ENCODE measurements at regions not wholly inside any gene's neighbourhood (a gene's known extent, or its start where the extent isn't known, plus 50 kb on each side); places are given as distances from the start of the nearest gene placed in this dataset.

DNA sequence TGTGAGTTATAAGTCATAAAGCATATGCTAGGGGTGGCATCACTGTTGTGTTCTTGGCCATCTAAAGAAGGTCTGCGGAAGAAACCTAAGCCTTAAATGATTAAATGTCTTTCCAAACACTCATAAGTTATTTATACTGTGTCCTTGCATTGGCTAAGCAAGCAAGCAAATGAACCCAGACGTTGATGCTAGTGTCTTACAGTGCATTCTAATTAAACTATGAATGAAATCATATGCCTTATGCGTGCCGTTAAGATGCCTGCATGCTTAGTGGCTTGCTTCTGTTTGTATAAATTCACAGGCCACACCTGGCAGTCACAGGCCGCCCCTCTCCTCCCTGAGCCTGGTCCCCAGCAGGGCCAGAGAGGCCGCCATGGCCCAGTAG lies 49.9 kb downstream of the RIN2 start:
- H3K9me3 Mint-ChIP-seq, result no peaks in the 10 kb centered on the region
- no peak for ATAC-seq
- DNase-seq, result no peak
- H3K36me3 Mint-ChIP-seq (ENCODE audit: insufficient read depth), result no peaks in the 10 kb centered on the region
- H3K27me3 Mint-ChIP-seq (ENCODE audit: low read depth), result peaks cover 18% of the 10 kb centered on the region
- H3K4me1 Mint-ChIP-seq (ENCODE audit: low read depth), result no peaks in the 10 kb centered on the region
- no peak overlapping the region for H3K4me3 Mint-ChIP-seq

DNA sequence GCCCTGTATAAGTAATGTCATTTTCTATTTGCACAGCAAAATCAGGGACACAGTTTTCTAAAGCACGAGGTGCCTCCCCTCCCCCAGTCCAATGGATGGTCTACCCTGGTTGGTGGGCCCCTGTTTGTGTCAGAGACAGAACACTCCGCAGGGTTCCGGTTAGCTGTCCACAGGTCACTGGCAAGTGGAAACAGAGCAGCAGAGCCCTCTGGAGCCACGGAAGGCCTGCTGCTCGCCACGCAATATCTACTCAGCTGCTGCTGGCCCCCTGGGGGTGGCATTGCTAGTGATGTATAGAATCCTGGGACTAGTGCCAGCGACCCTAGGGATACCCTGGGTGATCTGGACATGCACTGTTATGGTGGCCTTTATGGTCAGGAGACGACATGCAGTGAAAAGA lies 50.4 kb downstream of the RIN2 start:
- no peak for ATAC-seq
- H3K27me3 Mint-ChIP-seq (ENCODE audit: low read depth), result peaks cover 20% of the 10 kb centered on the region
- no peak overlapping the region for H3K4me3 Mint-ChIP-seq
- no peaks in the 10 kb centered on the region for H3K4me1 Mint-ChIP-seq (ENCODE audit: low read depth)
- H3K36me3 Mint-ChIP-seq (ENCODE audit: insufficient read depth), result no peaks in the 10 kb centered on the region
- DNase-seq, result no peak
- H3K9me3 Mint-ChIP-seq, result no peaks in the 10 kb centered on the region

DNA sequence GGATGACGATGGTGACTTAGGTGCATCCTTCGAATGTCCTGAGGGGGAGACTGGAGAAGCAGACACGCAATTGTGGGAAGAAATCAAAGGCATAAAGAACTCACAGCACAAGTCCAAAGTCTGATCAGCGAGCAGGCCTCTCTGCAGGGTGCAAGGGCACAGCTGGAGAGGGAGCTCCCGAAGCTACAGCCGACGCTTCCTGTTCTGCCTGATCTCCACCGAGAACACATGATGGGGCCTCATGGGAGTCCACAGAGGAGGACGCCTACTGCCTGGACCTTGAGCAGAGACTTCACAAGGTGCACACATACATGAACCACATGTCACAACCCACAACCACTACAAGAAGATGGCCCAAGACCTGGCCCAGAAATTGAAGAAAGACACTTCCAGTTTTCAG lies 51.4 kb downstream of the RIN2 start:
- no peak overlapping the region for H3K4me3 Mint-ChIP-seq
- H3K9me3 Mint-ChIP-seq, result no peaks in the 10 kb centered on the region
- DNase-seq, result no peak
- H3K36me3 Mint-ChIP-seq (ENCODE audit: insufficient read depth), result no peaks in the 10 kb centered on the region
- H3K4me1 Mint-ChIP-seq (ENCODE audit: low read depth), result no peaks in the 10 kb centered on the region
- peaks cover 20% of the 10 kb centered on the region for H3K27me3 Mint-ChIP-seq (ENCODE audit: low read depth)
- ATAC-seq, result no peak

DNA sequence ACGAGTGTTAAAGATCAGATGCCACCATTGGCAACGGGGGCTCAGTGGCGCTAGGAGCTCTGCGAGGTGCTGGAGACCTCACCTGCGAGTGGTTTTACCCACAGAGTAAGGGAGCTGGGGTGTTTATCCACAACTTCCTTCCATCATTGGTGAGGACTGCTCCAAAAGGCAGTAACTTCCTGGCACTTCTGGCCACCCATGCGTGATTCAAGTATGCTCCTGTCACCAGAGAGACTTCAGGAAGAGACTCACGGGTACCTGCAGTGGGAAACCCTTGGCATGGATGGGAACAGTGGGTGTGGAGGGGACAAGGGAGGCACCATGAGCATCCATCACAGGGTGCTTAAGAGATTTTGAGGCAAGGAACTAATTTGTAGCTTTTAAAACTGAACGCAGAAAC lies 53.2 kb downstream of the RIN2 start:
- H3K36me3 Mint-ChIP-seq (ENCODE audit: insufficient read depth), result no peaks in the 10 kb centered on the region
- DNase-seq, result no peak
- no peak for ATAC-seq
- no peak overlapping the region for H3K4me3 Mint-ChIP-seq
- H3K9me3 Mint-ChIP-seq, result no peaks in the 10 kb centered on the region
- peaks cover 16% of the 10 kb centered on the region for H3K27me3 Mint-ChIP-seq (ENCODE audit: low read depth)
- peaks cover 5% of the 10 kb centered on the region for H3K4me1 Mint-ChIP-seq (ENCODE audit: low read depth)

DNA sequence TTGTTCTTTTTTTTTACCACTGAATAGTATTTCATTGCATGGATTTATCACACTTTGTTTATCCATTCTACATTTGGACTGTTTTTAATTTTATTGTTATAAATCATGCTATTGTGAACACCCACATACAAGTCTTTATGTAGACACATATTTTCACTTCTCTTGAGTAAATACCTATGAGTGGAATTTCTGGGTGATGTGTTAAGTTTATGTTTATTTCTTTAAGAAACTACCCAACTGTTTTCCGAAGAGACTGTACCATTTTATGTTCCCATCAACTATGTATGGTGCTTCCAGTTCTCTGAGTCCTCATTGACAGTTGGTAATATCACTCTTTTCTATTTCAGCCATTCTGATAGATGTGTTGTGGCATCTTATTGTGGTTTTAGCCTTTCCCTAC lies 54.0 kb downstream of the RIN2 start:
- H3K4me3 Mint-ChIP-seq, result no peak overlapping the region
- no peaks in the 10 kb centered on the region for H3K9me3 Mint-ChIP-seq
- H3K27me3 Mint-ChIP-seq (ENCODE audit: low read depth), result peaks cover 16% of the 10 kb centered on the region
- ATAC-seq (no peak), DNase-seq (no peak)
- peaks cover 5% of the 10 kb centered on the region for H3K4me1 Mint-ChIP-seq (ENCODE audit: low read depth)
- H3K36me3 Mint-ChIP-seq (ENCODE audit: insufficient read depth), result no peaks in the 10 kb centered on the region

DNA sequence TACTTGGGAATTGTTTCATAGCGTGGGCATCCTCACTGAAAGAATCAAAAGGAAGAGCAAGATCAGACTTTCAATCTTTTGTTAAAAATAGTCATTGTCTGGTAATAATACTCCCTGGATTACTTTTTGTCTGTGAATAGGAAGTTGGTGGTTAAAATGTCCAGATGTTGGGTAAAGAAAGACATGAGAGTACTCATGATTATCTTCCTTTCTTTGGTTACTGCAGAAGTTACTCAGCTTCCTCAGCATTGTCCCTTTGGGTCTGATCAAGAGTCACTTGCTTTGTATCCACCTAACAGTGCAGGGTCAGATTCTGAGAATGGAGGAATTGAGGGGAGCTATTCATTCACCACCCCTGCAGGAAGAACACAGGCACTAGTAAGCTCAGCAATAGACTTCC lies 54.6 kb downstream of the RIN2 start:
- H3K36me3 Mint-ChIP-seq (ENCODE audit: insufficient read depth), result no peaks in the 10 kb centered on the region
- H3K4me3 Mint-ChIP-seq, result no peak overlapping the region
- DNase-seq, result no peak
- ATAC-seq, result no peak
- H3K9me3 Mint-ChIP-seq, result no peaks in the 10 kb centered on the region
- peaks cover 16% of the 10 kb centered on the region for H3K27me3 Mint-ChIP-seq (ENCODE audit: low read depth)
- peaks cover 5% of the 10 kb centered on the region for H3K4me1 Mint-ChIP-seq (ENCODE audit: low read depth)

DNA sequence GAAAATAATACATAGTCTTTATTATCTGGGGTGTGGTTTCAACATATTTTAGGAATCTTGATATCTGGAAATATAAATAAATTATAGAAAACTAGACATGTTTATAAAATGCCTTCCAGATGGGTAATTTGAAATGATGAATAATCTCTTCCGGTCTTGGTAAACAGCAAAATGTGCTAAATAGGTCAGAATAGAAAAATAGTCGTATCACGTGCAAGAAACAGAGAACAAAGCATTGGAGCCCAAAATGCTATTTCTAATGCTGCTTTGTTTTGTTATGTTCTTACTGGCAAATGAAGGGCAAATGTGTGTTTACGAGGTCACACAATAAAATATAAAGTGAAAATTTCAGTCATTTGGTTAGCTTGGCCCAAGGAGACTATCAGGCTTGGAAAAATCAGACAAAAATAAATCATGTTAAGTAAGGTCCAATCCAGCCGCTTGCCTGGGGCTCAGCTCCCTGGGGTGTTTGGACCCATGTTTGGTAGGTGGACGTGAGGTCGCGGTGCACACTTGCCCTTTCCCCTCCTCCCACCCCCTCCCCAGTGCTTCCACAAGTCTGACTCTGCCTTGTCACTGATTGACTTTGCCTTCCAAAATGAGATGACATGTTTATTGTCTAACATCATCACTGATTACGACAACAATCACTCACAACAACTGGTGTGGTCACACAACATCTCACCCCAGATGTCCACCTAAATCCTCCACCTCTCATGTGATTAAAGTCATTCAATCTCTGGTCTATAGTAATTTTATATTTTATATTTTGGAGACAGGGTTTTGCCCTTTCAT lies 56.0 kb downstream of the RIN2 start:
- ATAC-seq (no peak), DNase-seq (no peak)
- Mint-ChIP-seq H3K27me3 (ENCODE audit: low read depth) (peaks cover 15% of the 10 kb centered on the region), H3K9me3 (peaks cover 4% of the 10 kb centered on the region), H3K4me3 (no peak overlapping the region), H3K4me1 (ENCODE audit: low read depth) (peaks cover 5% of the 10 kb centered on the region), H3K36me3 (ENCODE audit: insufficient read depth) (no peaks in the 10 kb centered on the region)

DNA sequence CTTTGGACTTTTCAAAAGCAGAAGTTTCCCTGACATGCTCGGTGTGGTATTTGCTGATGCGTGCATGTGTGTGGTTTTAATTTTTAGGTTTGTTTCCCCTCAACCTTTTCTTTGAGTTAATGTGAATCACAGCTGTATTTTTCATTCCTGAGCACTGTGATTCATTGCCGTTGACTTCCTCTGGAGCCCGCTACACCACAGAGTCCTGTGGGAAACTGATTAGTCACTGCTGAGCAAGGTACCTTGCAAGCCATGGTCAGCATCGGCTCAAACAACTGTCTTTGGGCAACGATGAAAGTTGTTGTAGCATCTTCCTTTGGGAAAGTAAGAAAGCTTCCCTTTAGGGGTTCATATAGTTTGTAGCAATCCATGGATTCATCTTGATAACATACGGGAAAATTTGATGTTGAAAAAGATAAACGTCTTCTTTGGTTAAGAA lies 57.5 kb downstream of the RIN2 start:
- ATAC-seq, result no peak
- Mint-ChIP-seq H3K9me3 (peaks cover 6% of the 10 kb centered on the region), H3K36me3 (ENCODE audit: insufficient read depth) (no peaks in the 10 kb centered on the region), H3K4me1 (ENCODE audit: low read depth) (peaks cover 5% of the 10 kb centered on the region), H3K4me3 (no peak overlapping the region), H3K27me3 (ENCODE audit: low read depth) (peaks cover 11% of the 10 kb centered on the region)
- no peak for DNase-seq

DNA sequence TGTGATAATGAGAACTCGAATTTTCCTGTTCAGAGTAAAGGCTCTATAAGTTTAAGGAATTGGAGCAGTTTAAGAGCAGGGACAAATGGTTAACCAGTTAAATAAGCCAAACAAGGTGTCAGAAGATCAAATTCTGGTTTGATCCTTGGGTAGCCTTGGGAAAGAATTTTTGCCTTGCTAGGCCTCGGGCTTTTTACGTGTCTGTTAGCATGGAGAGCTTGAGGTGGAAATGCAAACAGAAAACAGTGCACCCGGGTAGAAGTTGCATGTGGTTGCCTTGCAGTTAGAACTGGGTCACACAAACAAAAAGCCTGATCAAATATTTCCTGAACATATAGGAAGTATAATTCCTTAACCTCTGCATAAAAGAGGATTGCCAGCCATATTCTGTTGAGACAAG lies 58.3 kb downstream of the RIN2 start:
- H3K27me3 Mint-ChIP-seq (ENCODE audit: low read depth), result peaks cover 6% of the 10 kb centered on the region
- no peak for ATAC-seq
- no peak for DNase-seq
- no peaks in the 10 kb centered on the region for H3K36me3 Mint-ChIP-seq (ENCODE audit: insufficient read depth)
- H3K4me1 Mint-ChIP-seq (ENCODE audit: low read depth), result peaks cover 5% of the 10 kb centered on the region
- H3K4me3 Mint-ChIP-seq, result no peak overlapping the region
- peaks cover 6% of the 10 kb centered on the region for H3K9me3 Mint-ChIP-seq

DNA sequence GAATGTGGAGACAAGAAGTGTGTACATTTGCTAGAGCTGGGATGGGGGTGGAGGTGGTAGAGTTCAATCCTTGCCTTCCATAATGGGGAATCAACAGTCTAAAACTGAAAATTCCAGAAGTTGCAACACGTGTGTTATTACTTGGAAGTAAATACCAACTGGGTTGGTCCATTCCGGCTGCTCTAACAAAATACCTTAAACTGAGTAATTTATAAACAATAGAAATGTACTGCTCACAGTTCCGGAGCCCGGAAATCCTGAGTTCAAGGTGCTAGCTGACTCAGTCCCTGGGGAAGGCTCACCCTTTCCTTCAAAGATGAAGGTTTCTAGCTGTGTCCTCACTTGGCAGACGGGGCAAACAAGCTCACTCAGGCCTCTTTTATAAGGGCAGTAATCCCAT lies 59.0 kb downstream of the RIN2 start:
- Mint-ChIP-seq H3K4me3 (no peak overlapping the region), H3K36me3 (ENCODE audit: insufficient read depth) (no peaks in the 10 kb centered on the region), H3K4me1 (ENCODE audit: low read depth) (peaks cover 5% of the 10 kb centered on the region), H3K9me3 (peaks cover 6% of the 10 kb centered on the region), H3K27me3 (ENCODE audit: low read depth) (peaks cover 6% of the 10 kb centered on the region)
- DNase-seq (no peak), ATAC-seq (no peak)

DNA sequence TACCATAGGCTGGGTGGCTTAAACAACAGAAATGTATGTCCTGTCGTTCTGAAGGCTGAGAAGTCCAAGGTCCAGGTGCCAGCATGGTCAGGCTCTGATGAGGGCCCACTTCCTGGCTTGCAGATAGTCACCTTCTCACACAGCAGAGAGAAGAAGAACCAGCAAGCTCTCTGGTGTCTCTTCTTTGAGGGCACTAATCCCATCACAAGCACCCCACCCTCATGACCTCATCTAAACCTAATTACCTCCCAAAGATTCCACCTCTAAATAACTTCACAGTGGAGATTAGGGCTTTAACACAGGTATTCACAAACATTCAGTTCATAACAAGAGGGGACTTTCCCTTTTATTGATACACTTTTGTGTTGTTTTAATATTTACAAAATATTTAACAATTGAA lies 61.1 kb downstream of the RIN2 start:
- Mint-ChIP-seq H3K36me3 (ENCODE audit: insufficient read depth) (no peaks in the 10 kb centered on the region), H3K4me1 (ENCODE audit: low read depth) (peaks cover 5% of the 10 kb centered on the region), H3K9me3 (peaks cover 6% of the 10 kb centered on the region), H3K4me3 (no peak overlapping the region), H3K27me3 (ENCODE audit: low read depth) (no peaks in the 10 kb centered on the region)
- ATAC-seq (no peak), DNase-seq (no peak)

DNA sequence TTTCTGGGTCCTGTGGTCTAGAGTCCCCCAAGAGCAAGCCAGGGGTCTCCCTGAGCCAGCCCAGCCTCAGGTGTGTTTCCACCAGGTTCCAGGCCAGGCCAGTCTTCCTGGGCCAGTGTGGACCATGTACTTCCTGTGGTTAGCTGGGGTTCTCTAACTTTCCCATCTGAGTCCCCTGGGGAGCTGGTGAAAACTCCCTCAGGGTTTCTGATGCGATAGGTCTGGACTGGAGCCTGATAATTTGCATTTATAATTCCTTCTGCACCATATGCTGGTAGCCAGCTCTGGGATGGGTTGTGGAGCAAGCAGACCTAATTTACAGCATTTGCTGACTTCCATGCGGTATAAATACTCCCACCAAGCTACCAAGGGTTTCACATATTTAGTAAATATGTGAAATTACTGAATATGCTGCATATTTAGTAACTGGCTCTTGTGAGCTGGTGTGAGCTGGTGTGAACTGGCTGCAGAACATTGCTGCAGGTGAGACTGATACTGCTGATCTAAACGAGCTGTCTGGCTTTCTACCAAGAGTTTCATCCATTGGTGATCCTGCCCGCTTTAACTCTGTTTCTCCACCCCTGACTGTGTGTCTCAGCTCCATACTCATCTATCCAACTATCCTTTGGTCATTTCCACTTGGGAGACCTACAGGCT lies 62.6 kb downstream of the RIN2 start:
- Mint-ChIP-seq H3K4me1 (ENCODE audit: low read depth) (peaks cover under 1% of the 10 kb centered on the region), H3K4me3 (no peak overlapping the region), H3K9me3 (peaks cover 6% of the 10 kb centered on the region), H3K27me3 (ENCODE audit: low read depth) (no peaks in the 10 kb centered on the region), H3K36me3 (ENCODE audit: insufficient read depth) (no peaks in the 10 kb centered on the region)
- ATAC-seq (no peak), DNase-seq (no peak)

DNA sequence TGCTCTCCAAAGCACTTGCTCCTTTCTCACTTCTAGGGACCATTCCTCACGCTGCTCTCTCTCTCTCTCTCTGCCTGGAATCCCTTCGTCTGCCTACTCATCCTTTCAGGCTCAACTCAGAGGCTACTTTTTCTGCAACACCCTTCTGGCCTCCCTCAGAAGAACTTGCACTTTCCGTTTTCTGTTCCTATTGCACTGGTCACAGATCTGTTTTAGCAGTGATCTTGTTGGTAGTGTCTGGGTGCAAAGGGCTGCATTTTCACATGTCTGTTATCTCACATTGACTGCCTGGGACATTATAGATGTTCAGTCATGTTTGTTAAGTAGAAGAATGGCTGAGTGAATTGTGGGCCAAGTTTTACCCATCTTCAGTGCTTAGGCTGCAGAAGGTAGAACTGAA lies 63.5 kb downstream of the RIN2 start:
- Mint-ChIP-seq H3K9me3 (peaks cover 6% of the 10 kb centered on the region), H3K4me3 (no peak overlapping the region), H3K4me1 (ENCODE audit: low read depth) (no peaks in the 10 kb centered on the region), H3K27me3 (ENCODE audit: low read depth) (no peaks in the 10 kb centered on the region), H3K36me3 (ENCODE audit: insufficient read depth) (no peaks in the 10 kb centered on the region)
- DNase-seq (no peak), ATAC-seq (no peak)

DNA sequence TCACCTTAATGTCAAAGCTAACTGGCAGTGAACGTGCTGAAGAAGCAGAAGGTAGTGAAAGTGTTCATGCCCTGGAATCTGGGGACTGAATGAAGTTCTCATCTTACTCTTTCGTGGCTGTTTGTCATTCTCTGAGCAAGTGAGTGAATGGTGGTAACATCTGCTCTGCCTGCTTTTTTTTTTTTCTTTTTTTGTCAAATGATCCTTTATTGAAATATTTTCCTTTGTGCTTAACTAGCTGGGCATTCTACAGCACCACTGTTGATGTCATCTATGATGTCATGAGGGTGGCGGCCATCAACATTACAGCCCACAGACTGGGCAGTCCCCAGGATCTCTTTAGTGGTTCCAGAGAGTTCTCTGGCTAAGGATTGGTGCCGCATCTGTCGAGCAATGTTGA lies 65.2 kb downstream of the RIN2 start:
- DNase-seq (no peak), ATAC-seq (no peak)
- Mint-ChIP-seq H3K4me1 (ENCODE audit: low read depth) (peaks cover 4% of the 10 kb centered on the region), H3K9me3 (peaks cover 6% of the 10 kb centered on the region), H3K27me3 (ENCODE audit: low read depth) (no peaks in the 10 kb centered on the region), H3K4me3 (no peak overlapping the region), H3K36me3 (ENCODE audit: insufficient read depth) (no peaks in the 10 kb centered on the region)

DNA sequence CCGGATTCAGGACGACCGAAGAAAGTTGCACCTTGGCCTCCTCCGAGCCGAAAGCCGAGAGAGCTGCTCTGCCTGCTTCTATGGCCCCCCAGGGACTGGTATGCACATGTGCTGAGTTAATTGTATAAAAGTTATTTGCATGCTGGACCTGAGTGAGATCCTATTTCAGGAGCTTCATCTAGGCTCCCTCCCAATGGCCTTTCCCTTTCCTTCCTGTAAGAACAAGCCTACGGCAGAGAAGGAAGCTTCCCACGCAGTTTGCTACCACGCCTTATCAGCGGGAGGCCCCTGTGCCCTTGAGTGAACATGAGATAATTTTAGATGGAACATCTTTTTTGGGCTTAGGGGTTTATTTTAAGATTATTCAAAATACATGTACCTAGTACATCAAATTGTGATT lies 65.9 kb downstream of the RIN2 start:
- DNase-seq (no peak), ATAC-seq (no peak)
- H3K4me1 Mint-ChIP-seq (ENCODE audit: low read depth), result peaks cover 12% of the 10 kb centered on the region
- no peak overlapping the region for H3K4me3 Mint-ChIP-seq
- H3K36me3 Mint-ChIP-seq (ENCODE audit: insufficient read depth), result no peaks in the 10 kb centered on the region
- H3K9me3 Mint-ChIP-seq, result peaks cover 2% of the 10 kb centered on the region
- H3K27me3 Mint-ChIP-seq (ENCODE audit: low read depth), result no peaks in the 10 kb centered on the region
